ENCODE measurements at regions not wholly inside any gene's neighbourhood (a gene's known extent, or its start where the extent isn't known, plus 50 kb on each side); places are given as distances from the start of the nearest gene placed in this dataset.

GRCh38 chr5:158513490-158514318 is 586.0 kb downstream of the EBF1 start:
- no peaks in the 10 kb centered on the region for H3K9me3 ChIP-seq (ENCODE audit: control insufficient read depth, low read length)
- H3K79me1 ChIP-seq (replicated peaks; ENCODE audit: low read length, poor library complexity, severe bottlenecking) = no peaks in the 10 kb centered on the region
- H3K27ac ChIP-seq (ENCODE audit: low read length, poor library complexity, severe bottlenecking) = no peak overlapping the region
- no peak overlapping the region for H3K4me2 ChIP-seq (ENCODE audit: low read length, poor library complexity, severe bottlenecking)
- no peaks in the 10 kb centered on the region for H3K4me1 ChIP-seq (ENCODE audit: control insufficient read depth, insufficient read depth, low read depth, low read length)
- no peak overlapping the region for H2BK5ac ChIP-seq (ENCODE audit: low read depth, low read length, poor library complexity, severe bottlenecking)
- no peak overlapping the region for H3K9ac ChIP-seq (ENCODE audit: low read length)
- H2AK5ac ChIP-seq (ENCODE audit: low read length, severe bottlenecking) = no peak overlapping the region
- H3K4me3 ChIP-seq (ENCODE audit: insufficient read depth in 1 of 2, low read depth in 1 of 2, low read length in 2 of 2) = no peak overlapping the region
- H3K14ac ChIP-seq (ENCODE audit: low read length in 2 of 2) = no peak overlapping the region
- H4K8ac ChIP-seq (ENCODE audit: low read length) = no peak overlapping the region
- no peak overlapping the region for H4K91ac ChIP-seq (ENCODE audit: low read length)
- no peak overlapping the region for H2BK15ac ChIP-seq (ENCODE audit: low read depth, poor library complexity, severe bottlenecking)
- no peak overlapping the region for H2BK12ac ChIP-seq (ENCODE audit: low read length in 2 of 2)
- 54% methylated on average over 3 of the region's 6 CpGs for WGBS
- H3K36me3 ChIP-seq (ENCODE audit: control insufficient read depth in 1 of 2, insufficient read depth in 2 of 2, low read depth in 1 of 2, low read length in 2 of 2) = no peaks in the 10 kb centered on the region
- H2AFZ ChIP-seq (ENCODE audit: low read depth, low read length) = no peak overlapping the region
- no peaks in the 10 kb centered on the region for H3K27me3 ChIP-seq (ENCODE audit: control insufficient read depth in 1 of 2, insufficient read depth in 1 of 2, low read length in 2 of 2)
- H3K23ac ChIP-seq (ENCODE audit: low read length in 2 of 2) = no peak overlapping the region
- no peak for DNase-seq
- no peak overlapping the region for H2BK120ac ChIP-seq (ENCODE audit: low read depth, low read length)
- H3K4ac ChIP-seq (ENCODE audit: low read depth in 1 of 2, low read length in 2 of 2) = no peak overlapping the region
- H3K18ac ChIP-seq (ENCODE audit: low read depth in 1 of 2, low read length in 2 of 2) = no peak overlapping the region

GRCh38 chr5:158511454-158511853 is 588.3 kb downstream of the EBF1 start:
- H3K27ac ChIP-seq (ENCODE audit: low read length, poor library complexity, severe bottlenecking) = no peak overlapping the region

GRCh38 chr5:158510479-158510878 is 589.2 kb downstream of the EBF1 start:
- H3K23ac ChIP-seq (ENCODE audit: low read length in 2 of 2) = no peak overlapping the region
- no peak overlapping the region for H4K8ac ChIP-seq (ENCODE audit: low read length)
- H2BK120ac ChIP-seq (ENCODE audit: low read depth, low read length) = no peak overlapping the region
- no peaks in the 10 kb centered on the region for H3K27me3 ChIP-seq (ENCODE audit: control insufficient read depth in 1 of 2, insufficient read depth in 1 of 2, low read length in 2 of 2)
- no peak overlapping the region for H2BK12ac ChIP-seq (ENCODE audit: low read length in 2 of 2)
- no peak overlapping the region for H3K14ac ChIP-seq (ENCODE audit: low read length in 2 of 2)
- H3K36me3 ChIP-seq (ENCODE audit: control insufficient read depth in 1 of 2, insufficient read depth in 2 of 2, low read depth in 1 of 2, low read length in 2 of 2) = no peaks in the 10 kb centered on the region
- no peak for DNase-seq
- no peak overlapping the region for H3K4me2 ChIP-seq (ENCODE audit: low read length, poor library complexity, severe bottlenecking)
- H2BK15ac ChIP-seq (ENCODE audit: low read depth, poor library complexity, severe bottlenecking) = no peak overlapping the region
- H2AK5ac ChIP-seq (ENCODE audit: low read length, severe bottlenecking) = no peak overlapping the region
- no peak overlapping the region for H3K4me3 ChIP-seq (ENCODE audit: insufficient read depth in 1 of 2, low read depth in 1 of 2, low read length in 2 of 2)
- H3K4me1 ChIP-seq (ENCODE audit: control insufficient read depth, insufficient read depth, low read depth, low read length) = no peaks in the 10 kb centered on the region
- no peak overlapping the region for H3K27ac ChIP-seq (ENCODE audit: low read length, poor library complexity, severe bottlenecking)
- no peak overlapping the region for H4K91ac ChIP-seq (ENCODE audit: low read length)
- no peak overlapping the region for H3K9ac ChIP-seq (ENCODE audit: low read length)
- no peak overlapping the region for H3K4ac ChIP-seq (ENCODE audit: low read depth in 1 of 2, low read length in 2 of 2)
- no peak overlapping the region for H2BK5ac ChIP-seq (ENCODE audit: low read depth, low read length, poor library complexity, severe bottlenecking)
- H3K9me3 ChIP-seq (ENCODE audit: control insufficient read depth, low read length) = peaks cover 20% of the 10 kb centered on the region
- H2AFZ ChIP-seq (ENCODE audit: low read depth, low read length) = no peak overlapping the region
- H3K79me1 ChIP-seq (replicated peaks; ENCODE audit: low read length, poor library complexity, severe bottlenecking) = no peaks in the 10 kb centered on the region
- H3K18ac ChIP-seq (ENCODE audit: low read depth in 1 of 2, low read length in 2 of 2) = no peak overlapping the region
- WGBS = 76% methylated on average over 7 of the region's 7 CpGs

More at GRCh38 chr5:158511454-158511853, 588.3 kb downstream of the EBF1 start:
- H3K9me3 ChIP-seq (ENCODE audit: control insufficient read depth, low read length) = peaks cover 11% of the 10 kb centered on the region
- H4K91ac ChIP-seq (ENCODE audit: low read length) = no peak overlapping the region
- no peak overlapping the region for H2AFZ ChIP-seq (ENCODE audit: low read depth, low read length)
- no peak overlapping the region for H2AK5ac ChIP-seq (ENCODE audit: low read length, severe bottlenecking)
- H2BK15ac ChIP-seq (ENCODE audit: low read depth, poor library complexity, severe bottlenecking) = no peak overlapping the region
- H3K79me1 ChIP-seq (replicated peaks; ENCODE audit: low read length, poor library complexity, severe bottlenecking) = no peaks in the 10 kb centered on the region
- H2BK12ac ChIP-seq (ENCODE audit: low read length in 2 of 2) = no peak overlapping the region
- no peak overlapping the region for H3K23ac ChIP-seq (ENCODE audit: low read length in 2 of 2)
- H3K9ac ChIP-seq (ENCODE audit: low read length) = no peak overlapping the region
- H4K8ac ChIP-seq (ENCODE audit: low read length) = no peak overlapping the region
- DNase-seq = no peak
- no peaks in the 10 kb centered on the region for H3K27me3 ChIP-seq (ENCODE audit: control insufficient read depth in 1 of 2, insufficient read depth in 1 of 2, low read length in 2 of 2)
- H3K14ac ChIP-seq (ENCODE audit: low read length in 2 of 2) = no peak overlapping the region
- no peak overlapping the region for H3K4ac ChIP-seq (ENCODE audit: low read depth in 1 of 2, low read length in 2 of 2)
- no peak overlapping the region for H3K4me3 ChIP-seq (ENCODE audit: insufficient read depth in 1 of 2, low read depth in 1 of 2, low read length in 2 of 2)
- no peak overlapping the region for H2BK5ac ChIP-seq (ENCODE audit: low read depth, low read length, poor library complexity, severe bottlenecking)
- H3K4me2 ChIP-seq (ENCODE audit: low read length, poor library complexity, severe bottlenecking) = no peak overlapping the region
- H3K4me1 ChIP-seq (ENCODE audit: control insufficient read depth, insufficient read depth, low read depth, low read length) = no peaks in the 10 kb centered on the region
- H2BK120ac ChIP-seq (ENCODE audit: low read depth, low read length) = no peak overlapping the region
- H3K36me3 ChIP-seq (ENCODE audit: control insufficient read depth in 1 of 2, insufficient read depth in 2 of 2, low read depth in 1 of 2, low read length in 2 of 2) = no peaks in the 10 kb centered on the region
- no peak overlapping the region for H3K18ac ChIP-seq (ENCODE audit: low read depth in 1 of 2, low read length in 2 of 2)

- no peaks in the 10 kb centered on the region for H3K36me3 ChIP-seq (ENCODE audit: control insufficient read depth in 1 of 2, insufficient read depth in 2 of 2, low read depth in 1 of 2, low read length in 2 of 2)
- no peak overlapping the region for H2AFZ ChIP-seq (ENCODE audit: low read depth, low read length)
- H2BK15ac ChIP-seq (ENCODE audit: low read depth, poor library complexity, severe bottlenecking) = no peak overlapping the region
- DNase-seq = no peak
- no peak overlapping the region for H3K4me3 ChIP-seq (ENCODE audit: insufficient read depth in 1 of 2, low read depth in 1 of 2, low read length in 2 of 2)
- H3K27me3 ChIP-seq (ENCODE audit: control insufficient read depth in 1 of 2, insufficient read depth in 1 of 2, low read length in 2 of 2) = no peaks in the 10 kb centered on the region
- no peaks in the 10 kb centered on the region for H3K4me1 ChIP-seq (ENCODE audit: control insufficient read depth, insufficient read depth, low read depth, low read length)
- no peak overlapping the region for H3K4me2 ChIP-seq (ENCODE audit: low read length, poor library complexity, severe bottlenecking)
- no peak overlapping the region for H2BK120ac ChIP-seq (ENCODE audit: low read depth, low read length)
- H4K91ac ChIP-seq (ENCODE audit: low read length) = no peak overlapping the region
- no peak overlapping the region for H2BK5ac ChIP-seq (ENCODE audit: low read depth, low read length, poor library complexity, severe bottlenecking)
- H2AK5ac ChIP-seq (ENCODE audit: low read length, severe bottlenecking) = no peak overlapping the region
- H3K18ac ChIP-seq (ENCODE audit: low read depth in 1 of 2, low read length in 2 of 2) = no peak overlapping the region
- no peak overlapping the region for H2BK12ac ChIP-seq (ENCODE audit: low read length in 2 of 2)
- H3K9me3 ChIP-seq (ENCODE audit: control insufficient read depth, low read length) = peaks cover 36% of the 10 kb centered on the region
- no peak overlapping the region for H3K27ac ChIP-seq (ENCODE audit: low read length, poor library complexity, severe bottlenecking)
- no peak overlapping the region for H3K9ac ChIP-seq (ENCODE audit: low read length)
- WGBS = no CpG with 5 or more reads among the region's 1 CpG
- H3K4ac ChIP-seq (ENCODE audit: low read depth in 1 of 2, low read length in 2 of 2) = no peak overlapping the region
- no peak overlapping the region for H3K23ac ChIP-seq (ENCODE audit: low read length in 2 of 2)
- no peak overlapping the region for H3K14ac ChIP-seq (ENCODE audit: low read length in 2 of 2)
- no peaks in the 10 kb centered on the region for H3K79me1 ChIP-seq (replicated peaks; ENCODE audit: low read length, poor library complexity, severe bottlenecking)
- no peak overlapping the region for H4K8ac ChIP-seq (ENCODE audit: low read length)
Measured at GRCh38 chr5:158506648-158507047, 593.1 kb downstream of the EBF1 start.

Data from mesenchymal stem cell (in vitro differentiated cells and primary cell).